ENCODE measurements at regions not wholly inside any gene's neighbourhood (a gene's known extent, or its start where the extent isn't known, plus 50 kb on each side); places are given as distances from the start of the nearest gene placed in this dataset.
"Not testable (repeated sequence)": the region's sequence is repeated elsewhere in the genome, so short reads cannot be mapped to it uniquely, and the experiment has no call there.

GRCh38 chr21:8434710-8435109 is 2086.7 kb upstream of the TPTE start:
- not testable (repeated sequence) for TF ChIP-seq POLR2A, CTCF, POLR2AphosphoS5, EP300 (IDR thresholded peaks at IDR 0.05)
